NB4 (cell line): ENCODE measurements at regions not wholly inside any gene's neighbourhood (a gene's known extent, or its start where the extent isn't known, plus 50 kb on each side); places are given as distances from the start of the nearest gene placed in this dataset.
"Not testable (repeated sequence)": the region's sequence is repeated elsewhere in the genome, so short reads cannot be mapped to it uniquely, and the experiment has no call there.

Source experiments
- DNase-seq: peaks from one replicate; pipeline ENCODE4 v3.0.0; 2010; ENCODE audit warnings: low read depth
- H3K4me3 ChIP-seq: one replicate; pipeline ENCODE4 v1.5.1; 2011; ENCODE audit warnings: mild to moderate bottlenecking, low read depth, low read length, moderate library complexity
- MYC ChIP-seq: IDR thresholded peaks from 2 replicates; pipeline ENCODE4 v1.6.1; 2011; ENCODE audit warnings: low read depth, low read length
- POLR2A ChIP-seq: IDR thresholded peaks from 2 replicates; pipeline ENCODE4 v1.6.1; 2011; ENCODE audit warnings: mild to moderate bottlenecking; ENCODE audit not compliant: insufficient read length; ENCODE audit errors: extremely low read depth
- TF ChIP-seq, protein P1 (sequence below): IDR thresholded peaks from one replicate; pipeline ENCODE4 v1.5.1; 2012; ENCODE audit warnings: low read depth, low read length
- TF ChIP-seq, protein P2 (sequence below): IDR thresholded peaks from 2 replicates; pipeline ENCODE4 v1.6.1; 2011; ENCODE audit warnings: low read depth, low read length

DNA sequence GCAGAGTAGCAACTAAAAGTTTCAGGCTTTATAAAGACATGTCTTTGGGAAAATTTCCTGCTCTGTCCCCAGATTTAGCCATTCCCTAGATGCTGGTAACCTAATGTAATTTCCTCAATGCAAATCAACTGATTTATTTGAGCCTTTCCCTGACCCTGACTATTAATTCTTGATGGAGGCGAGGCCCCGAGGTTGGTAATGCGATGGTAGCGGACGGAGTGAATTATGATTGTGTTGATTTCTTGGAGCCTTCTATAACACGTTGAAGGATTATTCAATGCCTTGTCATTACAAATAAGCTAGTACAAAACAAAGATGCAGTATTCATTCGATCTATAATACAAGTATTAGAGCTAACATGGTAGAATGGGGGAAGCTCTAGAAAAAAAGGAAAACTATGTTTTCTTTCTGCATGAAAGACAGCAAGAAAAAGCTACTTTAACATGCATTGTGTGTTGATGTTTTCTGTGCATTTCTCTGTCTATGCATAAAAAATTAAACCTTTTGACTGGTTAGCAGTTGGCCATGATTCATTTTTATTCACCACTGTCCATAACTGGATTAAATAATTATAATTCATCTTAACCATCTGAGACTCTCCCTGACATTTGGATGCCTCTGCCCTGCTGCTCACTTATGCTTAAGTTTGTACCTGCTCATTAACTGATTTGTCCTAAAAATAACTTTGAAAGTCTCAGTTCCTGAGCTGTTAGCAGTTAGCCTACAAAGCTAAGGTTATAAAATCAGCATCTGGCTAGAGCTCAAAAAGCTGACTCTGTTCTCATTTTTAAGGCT is 490.2 kb upstream of the NUDT12 start:
- no peak for DNase-seq
- TF ChIP-seq, protein P1, sequence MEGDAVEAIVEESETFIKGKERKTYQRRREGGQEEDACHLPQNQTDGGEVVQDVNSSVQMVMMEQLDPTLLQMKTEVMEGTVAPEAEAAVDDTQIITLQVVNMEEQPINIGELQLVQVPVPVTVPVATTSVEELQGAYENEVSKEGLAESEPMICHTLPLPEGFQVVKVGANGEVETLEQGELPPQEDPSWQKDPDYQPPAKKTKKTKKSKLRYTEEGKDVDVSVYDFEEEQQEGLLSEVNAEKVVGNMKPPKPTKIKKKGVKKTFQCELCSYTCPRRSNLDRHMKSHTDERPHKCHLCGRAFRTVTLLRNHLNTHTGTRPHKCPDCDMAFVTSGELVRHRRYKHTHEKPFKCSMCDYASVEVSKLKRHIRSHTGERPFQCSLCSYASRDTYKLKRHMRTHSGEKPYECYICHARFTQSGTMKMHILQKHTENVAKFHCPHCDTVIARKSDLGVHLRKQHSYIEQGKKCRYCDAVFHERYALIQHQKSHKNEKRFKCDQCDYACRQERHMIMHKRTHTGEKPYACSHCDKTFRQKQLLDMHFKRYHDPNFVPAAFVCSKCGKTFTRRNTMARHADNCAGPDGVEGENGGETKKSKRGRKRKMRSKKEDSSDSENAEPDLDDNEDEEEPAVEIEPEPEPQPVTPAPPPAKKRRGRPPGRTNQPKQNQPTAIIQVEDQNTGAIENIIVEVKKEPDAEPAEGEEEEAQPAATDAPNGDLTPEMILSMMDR = no peak
- TF ChIP-seq, protein P2, sequence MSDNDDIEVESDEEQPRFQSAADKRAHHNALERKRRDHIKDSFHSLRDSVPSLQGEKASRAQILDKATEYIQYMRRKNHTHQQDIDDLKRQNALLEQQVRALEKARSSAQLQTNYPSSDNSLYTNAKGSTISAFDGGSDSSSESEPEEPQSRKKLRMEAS = no peak
- TF ChIP-seq POLR2A (no peak), MYC (no peak)
- H3K4me3 ChIP-seq = no peak overlapping the region

DNA sequence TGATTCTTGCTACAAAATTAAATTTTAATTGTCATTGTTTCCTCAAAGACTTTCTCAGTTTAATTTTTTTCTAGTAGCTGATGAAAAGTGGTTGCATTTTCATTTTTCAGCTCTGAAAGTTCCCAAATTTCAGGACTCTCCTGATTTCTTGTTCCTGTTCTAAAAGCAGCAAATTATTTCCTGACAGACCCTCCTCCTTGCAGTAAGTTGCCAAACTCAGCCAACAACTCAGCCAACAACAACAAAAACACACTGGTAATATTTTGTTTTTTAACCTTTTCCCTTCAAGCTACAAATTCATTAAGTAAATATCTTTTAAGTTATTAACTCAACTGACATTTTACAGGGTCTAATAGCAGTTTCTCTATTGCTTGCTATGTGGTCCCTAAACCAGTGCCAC is 487.8 kb upstream of the NUDT12 start:
- TF ChIP-seq, protein P2 = no peak
- no peak for TF ChIP-seq MYC
- no peak for TF ChIP-seq POLR2A
- TF ChIP-seq, protein P1 = no peak
- H3K4me3 ChIP-seq = no peak overlapping the region
- DNase-seq = no peak

DNA sequence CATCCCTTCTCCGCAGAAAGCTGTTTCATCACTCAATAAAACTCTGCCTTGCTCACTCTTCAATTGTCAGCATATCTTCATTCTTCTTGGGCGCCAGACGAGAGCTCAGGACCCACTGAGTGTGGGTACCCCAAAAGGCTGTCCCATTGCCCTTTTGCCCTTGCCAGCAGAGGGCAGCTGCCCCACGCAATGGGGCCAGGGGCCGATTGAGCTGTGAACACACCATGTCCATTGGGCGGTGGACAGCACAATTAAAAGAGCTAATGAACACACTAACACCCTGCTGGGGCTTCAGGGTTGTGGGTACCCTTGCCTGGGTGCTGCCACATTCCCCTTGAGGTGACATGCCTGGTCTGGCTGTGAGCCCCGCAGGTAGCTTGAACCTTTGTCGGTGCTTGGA is 487.2 kb upstream of the NUDT12 start:
- TF ChIP-seq, protein P2 = no peak
- TF ChIP-seq POLR2A = no peak
- TF ChIP-seq, protein P1 = no peak
- TF ChIP-seq MYC = no peak
- DNase-seq = no peak

DNA sequence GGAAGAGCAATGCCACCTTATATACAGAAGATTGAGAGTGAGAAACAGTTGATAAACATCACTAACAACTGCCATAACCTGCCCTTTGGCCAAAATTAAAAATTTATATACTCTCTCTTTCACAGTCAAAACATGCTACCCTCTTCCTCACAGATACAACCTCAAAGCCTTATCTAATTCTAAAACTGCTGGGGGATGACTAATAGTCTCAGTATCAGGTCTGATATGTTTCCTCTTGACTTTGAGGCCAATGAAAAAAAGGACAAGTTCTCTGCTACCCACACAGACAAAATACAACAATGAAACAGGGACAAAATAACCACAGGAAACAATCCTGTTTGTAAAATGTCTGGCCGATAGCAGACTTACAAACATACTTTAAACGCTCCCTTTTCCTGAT is 485.6 kb upstream of the NUDT12 start:
- H3K4me3 ChIP-seq = no peak overlapping the region
- TF ChIP-seq, protein P2 = no peak
- TF ChIP-seq, protein P1 = no peak
- TF ChIP-seq MYC (no peak), POLR2A (no peak)
- no peak for DNase-seq

More for the DNA sequence above, 487.2 kb upstream of the NUDT12 start:
- no peak overlapping the region for H3K4me3 ChIP-seq

DNA sequence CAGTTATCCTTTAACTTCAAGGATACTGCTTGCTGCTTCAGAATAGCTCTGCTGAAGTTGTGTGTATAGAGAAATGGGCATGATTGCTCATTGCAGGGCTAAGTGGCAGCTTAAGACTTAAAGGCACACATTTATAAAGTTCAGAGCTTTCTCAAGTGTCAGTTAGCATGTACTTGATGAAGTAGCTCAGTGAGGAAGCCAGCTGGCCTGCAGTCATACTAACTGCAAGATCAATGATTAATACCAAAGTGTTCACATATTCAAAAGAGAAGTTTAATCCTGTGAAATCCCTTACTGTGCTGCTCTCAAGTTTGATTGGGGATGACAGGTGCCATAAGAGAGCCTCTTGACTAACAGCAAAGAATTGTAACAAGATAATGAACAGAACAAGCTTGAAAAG is 483.4 kb upstream of the NUDT12 start:
- TF ChIP-seq MYC = no peak
- TF ChIP-seq, protein P1 = no peak
- no peak for TF ChIP-seq POLR2A
- TF ChIP-seq, protein P2 = no peak
- no peak overlapping the region for H3K4me3 ChIP-seq
- no peak for DNase-seq

DNA sequence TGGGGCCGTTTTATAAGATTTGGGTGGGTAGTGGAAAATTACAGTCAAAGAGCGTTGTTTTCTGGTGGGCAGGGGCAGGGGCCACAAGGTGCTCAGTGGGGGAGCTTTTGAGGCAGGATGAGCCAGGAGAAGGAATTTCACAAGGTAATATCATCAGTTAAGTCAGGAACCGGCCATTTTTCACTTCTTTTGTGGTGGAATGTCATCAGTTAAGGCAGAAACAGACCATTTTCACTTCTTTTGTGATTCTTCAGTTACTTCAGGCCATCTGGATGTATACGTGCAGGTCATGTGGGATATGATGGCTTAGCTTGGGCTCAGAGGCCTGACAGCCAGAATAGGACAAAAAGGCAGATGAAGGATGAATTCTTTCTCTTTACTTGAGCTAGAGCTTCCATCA is 477.3 kb upstream of the NUDT12 start:
- not testable (repeated sequence) for DNase-seq, H3K4me3 ChIP-seq

DNA sequence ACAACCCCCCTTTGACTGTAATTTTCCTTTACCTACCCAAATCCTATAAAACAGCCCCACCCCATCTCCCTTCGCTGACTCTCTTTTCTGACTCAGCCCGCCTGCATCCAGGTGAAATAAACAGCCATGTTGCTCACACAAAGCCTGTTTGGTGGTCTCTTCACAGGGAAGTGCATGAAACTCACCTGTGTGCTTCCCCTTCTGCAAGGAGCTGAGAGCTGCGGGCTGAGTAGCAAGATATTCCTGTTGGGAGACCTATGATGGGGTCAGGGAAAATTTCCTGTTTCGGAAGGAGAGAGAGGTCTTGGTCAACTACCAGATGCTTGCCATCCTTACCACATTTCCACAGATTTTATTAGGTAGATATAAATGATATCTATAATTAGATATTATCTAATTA is 474.5 kb upstream of the NUDT12 start:
- not testable (repeated sequence) for H3K4me3 ChIP-seq, DNase-seq

DNA sequence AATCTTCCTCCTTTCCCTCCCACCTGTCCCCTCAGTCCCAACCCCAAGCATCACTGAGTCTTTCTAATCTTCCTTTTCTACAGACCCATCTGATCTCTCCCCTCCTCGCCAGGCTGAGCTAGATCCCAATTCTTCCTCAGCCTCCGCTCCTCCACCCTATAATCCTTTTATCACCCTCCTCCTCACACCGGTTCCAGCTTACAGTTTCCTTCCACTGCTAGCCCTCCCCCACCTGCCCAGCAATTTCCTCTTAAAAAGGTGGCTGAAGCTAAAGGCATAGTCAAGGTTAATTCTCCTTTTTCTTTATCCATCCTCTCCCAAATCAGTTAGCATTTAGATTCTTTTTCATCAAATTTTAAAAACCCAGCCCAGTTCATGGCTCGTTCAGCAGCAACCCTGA is 470.6 kb upstream of the NUDT12 start:
- not testable (repeated sequence) for H3K4me3 ChIP-seq, DNase-seq
